Urinary bladder (tissue), 3 donors: ENCODE measurements at regions not wholly inside any gene's neighbourhood (a gene's known extent, or its start where the extent isn't known, plus 50 kb on each side); places are given as distances from the start of the nearest gene placed in this dataset.
A peak's percentile ranks its signal among the peaks of the same experiment; 100 is the strongest.
"Not testable (repeated sequence)": the region's sequence is repeated elsewhere in the genome, so short reads cannot be mapped to it uniquely, and the experiment has no call there.

ENCODE experiments used
- DNase-seq: peaks from one replicate; pipeline ENCODE4 v3.0.0-alpha.2; 2015; ENCODE audit errors: extremely low spot score
- H3K27ac ChIP-seq: one replicate; pipeline ENCODE4 v1.5.1; 2013; ENCODE audit warnings: low read depth, mild to moderate bottlenecking, moderate library complexity
- H3K36me3 ChIP-seq: one replicate; pipeline ENCODE4 v1.6.1; 2013; ENCODE audit warnings: mild to moderate bottlenecking, moderate library complexity; ENCODE audit not compliant: insufficient read depth
- H3K4me1 ChIP-seq: one replicate; pipeline ENCODE4 v1.6.1; 2013; ENCODE audit warnings: mild to moderate bottlenecking, moderate library complexity; ENCODE audit not compliant: insufficient read depth
- H3K4me3 ChIP-seq: one replicate; pipeline ENCODE4 v1.5.1; 2013; ENCODE audit warnings: low read depth, low read length
- WGBS: extraction: QIAGEN DNeasy Blood & Tissue Kit; methylation state at CpG from one replicate; pipeline ENCODE4 v1.1.7; 2013; 5-methylcytosine and 5-hydroxymethylcytosine counted together
- donor health status: healthy with polysubstance abuse.
- donor health status: healthy.

DNA sequence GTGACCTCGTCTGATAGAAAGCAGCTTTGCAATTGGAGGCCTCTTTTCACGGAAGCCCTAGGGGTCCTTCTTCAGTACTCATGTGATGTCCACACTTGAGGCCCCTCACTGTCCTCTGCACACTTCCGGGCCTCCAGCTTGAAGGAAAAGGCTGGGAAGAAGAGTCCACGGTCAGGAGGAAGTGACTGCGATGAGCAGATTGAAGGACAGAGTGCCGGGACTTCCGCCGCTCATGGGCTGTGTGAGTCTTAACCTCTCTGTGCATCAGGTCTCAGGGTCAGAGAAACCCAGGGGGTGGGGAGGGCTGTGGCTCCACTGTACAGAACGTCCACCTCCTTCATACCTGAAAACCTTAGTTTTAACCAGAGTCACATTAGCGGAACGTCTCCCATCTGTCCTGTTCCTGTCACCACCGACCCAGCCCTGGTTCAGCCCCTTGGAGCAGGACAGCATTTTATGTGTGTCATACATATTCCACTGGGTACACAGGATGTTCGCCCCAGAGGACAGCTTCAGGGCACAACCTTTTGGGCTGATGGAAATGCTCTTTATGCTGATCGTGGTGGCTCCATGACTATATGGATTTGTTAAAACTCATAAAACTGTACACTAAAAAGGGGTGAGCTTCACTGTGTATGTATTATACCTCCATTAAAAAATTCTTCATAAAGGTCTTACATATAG, 51.0 kb upstream of the SORCS2 start:
- no peaks in the 10 kb centered on the region for H3K4me1 ChIP-seq
- 80% methylated on average over 14 of the region's 14 CpGs for whole genome bisulfite sequencing
- H3K4me3 ChIP-seq, result no peak overlapping the region
- H3K27ac ChIP-seq, result no peak overlapping the region
- no peaks in the 10 kb centered on the region for H3K36me3 ChIP-seq
- no peak for DNase-seq

DNA sequence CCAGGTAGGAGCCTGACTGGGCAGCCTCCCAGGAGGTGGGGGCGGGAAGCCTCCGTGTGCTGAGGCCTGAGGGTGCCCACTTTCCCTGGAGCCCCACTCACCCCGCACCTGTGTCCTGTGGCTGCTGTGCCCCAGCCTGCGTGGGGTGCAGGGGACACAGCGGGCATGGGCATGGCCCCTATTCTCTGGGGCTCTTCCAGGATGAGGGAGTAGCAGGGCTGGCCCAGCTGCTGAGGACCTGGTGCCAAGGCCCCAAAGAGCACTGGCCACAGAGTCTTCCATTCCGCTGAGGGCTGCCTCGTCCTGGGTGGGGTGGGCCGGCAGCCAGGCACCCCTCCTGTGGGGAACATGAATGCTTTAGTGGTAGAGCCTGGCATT, 51.7 kb upstream of the SORCS2 start:
- WGBS, result 88% methylated on average over 8 of the region's 8 CpGs
- Histone ChIP-seq H3K27ac (no peak overlapping the region), H3K4me1 (no peaks in the 10 kb centered on the region), H3K36me3 (no peaks in the 10 kb centered on the region), H3K4me3 (no peak overlapping the region)
- DNase-seq, result no peak

DNA sequence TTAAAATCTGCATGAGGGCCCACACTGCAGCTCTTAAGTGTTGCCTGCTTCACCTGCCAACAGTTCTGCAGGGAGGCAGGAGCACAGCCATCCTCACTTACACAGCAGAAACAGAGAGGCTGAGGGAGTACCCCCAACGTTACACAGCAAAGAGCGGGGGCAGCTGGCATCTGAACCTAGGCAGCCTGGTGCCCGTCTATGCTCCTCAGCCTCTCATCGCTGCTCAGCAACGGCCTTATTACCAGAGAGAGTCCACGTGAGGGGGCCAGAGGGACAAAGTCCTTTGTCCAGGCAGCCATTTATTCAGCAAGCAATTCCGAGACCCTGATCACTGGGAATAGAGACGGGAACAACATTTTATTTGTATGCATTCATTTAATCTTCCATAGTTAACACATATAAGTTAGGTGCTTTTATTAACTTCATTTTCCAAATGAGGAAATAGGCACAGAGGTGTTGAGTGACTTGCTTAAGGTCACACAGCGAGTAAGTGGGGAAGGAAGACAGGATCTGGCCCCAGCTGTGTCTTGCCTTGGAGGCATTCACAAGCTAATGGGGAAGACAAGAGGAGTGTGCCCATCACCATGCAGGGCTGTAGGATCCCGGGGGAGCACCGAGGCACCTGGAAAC, 52.2 kb upstream of the SORCS2 start:
- H3K27ac ChIP-seq, result no peak overlapping the region
- no peak overlapping the region for H3K4me3 ChIP-seq
- no peaks in the 10 kb centered on the region for H3K4me1 ChIP-seq
- no peaks in the 10 kb centered on the region for H3K36me3 ChIP-seq
- WGBS, result 91% methylated on average over 11 of the region's 11 CpGs
- DNase-seq, result no peak

DNA sequence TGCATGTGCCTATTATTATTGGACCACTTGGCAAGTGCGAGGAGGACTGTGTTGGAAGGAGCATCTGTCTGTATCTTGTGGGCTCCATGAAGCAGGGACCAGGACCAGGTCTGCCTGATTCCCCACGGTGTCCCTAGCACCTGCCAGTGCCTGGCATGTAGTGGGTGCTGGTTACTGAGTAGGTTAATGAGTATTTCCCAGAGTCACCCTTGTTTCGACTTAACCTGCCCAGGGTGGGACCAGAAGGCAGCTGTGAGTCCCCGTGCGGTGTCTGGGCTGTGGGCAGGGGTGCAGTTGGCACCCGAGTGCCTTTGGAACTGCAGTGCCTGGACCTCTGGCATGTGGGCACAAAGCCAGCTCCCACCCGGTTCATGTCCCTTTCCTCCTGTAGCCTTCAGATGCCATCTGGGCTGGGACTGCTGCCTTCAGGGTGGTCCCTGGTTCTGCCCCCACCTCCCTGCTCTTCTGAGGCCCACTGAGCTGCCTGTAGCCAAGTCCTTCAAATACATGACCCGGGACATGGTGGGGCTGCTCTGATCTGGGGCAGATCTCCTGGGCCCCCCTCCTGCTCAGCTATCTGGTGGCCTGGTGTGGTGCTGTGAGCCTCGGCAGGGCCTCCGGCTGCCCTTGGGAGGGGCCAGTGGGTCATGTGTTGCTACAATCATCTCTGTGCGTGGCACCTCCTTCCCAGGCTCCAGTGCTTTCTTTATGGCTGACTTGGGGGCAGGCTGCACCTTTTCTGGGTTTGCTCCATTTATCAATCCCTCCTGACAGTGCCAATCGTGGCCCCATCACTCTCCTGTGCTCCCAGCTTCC, 53.0 kb upstream of the SORCS2 start:
- Histone ChIP-seq H3K27ac (no peak overlapping the region), H3K36me3 (no peaks in the 10 kb centered on the region), H3K4me3 (no peak overlapping the region), H3K4me1 (no peaks in the 10 kb centered on the region)
- 72% methylated on average over 12 of the region's 12 CpGs for WGBS
- no peak for DNase-seq

DNA sequence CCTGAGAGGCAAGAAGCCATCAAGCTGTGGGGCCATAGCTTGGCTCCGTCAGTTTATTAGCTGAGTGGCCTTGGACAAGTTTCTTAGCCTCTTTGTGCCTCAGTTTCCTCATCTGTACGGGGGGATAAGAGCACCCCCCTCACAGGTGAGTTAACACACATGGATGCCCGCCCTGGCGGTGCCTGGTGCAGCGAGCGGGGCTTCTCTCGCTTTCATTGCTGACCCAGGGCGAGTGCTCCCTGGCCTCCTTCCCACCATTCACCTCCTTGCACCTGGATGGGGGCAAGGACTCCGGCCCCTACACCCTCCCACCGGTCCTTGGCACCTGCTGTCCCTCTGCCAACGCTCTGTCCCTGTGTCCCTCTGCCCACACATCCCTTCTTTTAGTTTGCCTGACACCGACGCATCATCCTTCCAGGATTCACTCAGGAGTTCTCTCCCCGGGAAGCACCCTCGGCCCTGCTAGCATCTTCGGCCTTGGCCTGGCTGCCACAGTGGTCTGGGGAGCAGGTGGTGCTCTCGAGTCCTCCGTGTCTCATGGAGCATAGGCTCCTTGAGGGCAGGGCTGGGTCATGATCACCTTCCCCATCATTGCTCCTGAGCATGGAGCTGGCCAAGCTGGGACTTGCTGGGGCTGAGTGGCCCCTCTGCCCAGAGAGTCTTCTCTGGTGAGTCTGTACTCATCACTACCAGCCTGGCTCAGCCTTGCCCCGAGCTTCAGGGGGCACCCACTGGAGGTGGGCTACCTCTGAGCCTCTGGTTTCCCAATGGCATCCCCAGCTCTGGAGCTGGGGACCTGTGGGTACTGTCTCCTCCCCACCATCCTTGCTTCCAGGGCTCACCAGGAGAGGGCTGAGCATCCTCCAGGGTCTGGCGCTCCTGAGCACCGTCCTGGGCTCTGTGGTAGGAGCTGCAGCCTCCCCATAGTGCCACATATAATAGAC, 53.8 kb upstream of the SORCS2 start:
- Histone ChIP-seq H3K4me1 (no peaks in the 10 kb centered on the region), H3K4me3 (no peak overlapping the region), H3K27ac (no peak overlapping the region), H3K36me3 (no peaks in the 10 kb centered on the region)
- WGBS, result 92% methylated on average over 21 of the region's 21 CpGs
- DNase-seq, result no peak

DNA sequence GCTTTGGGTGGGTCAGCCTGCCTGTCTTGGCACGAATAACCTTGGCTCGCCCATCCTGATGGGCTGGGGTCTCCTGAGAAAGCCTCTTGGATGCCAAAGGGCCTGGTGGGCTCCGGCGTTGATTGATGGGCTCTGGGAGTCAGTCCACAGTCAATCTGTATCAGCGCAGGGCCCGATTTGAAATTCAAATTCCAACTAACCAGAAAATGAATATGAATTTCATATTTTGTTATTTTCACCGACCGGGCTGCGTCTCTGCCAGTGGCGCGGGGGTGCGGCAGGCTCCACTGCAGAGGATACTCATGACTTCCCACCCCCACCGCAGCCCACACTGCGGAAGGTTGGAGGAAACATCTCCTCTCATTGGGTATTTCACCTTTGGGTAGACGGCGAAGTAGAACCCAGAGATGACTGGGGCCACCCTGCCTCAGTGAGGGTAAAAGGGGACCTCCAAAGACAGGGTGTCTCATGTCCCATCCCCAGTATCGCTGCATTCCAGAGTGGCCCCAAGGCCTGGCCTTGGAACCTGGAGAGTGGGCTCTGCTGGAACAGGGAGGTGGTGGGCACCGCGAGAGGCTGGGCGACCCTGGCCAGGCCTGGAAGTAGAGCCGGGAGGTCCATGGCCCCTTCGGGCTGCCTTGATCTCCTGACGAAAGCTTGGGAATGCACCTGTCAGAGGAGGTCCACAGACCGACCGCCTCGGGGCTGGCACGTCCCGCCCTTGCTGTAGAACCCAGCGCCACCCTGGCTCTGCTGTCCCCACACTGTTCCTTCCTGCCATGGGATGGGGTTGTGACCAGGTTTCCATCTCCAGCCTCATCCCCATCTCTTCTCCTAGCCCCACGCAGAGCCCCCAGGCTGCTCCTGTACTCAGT, 54.8 kb upstream of the SORCS2 start:
- no peak overlapping the region for H3K27ac ChIP-seq
- no peak for DNase-seq
- 90% methylated on average over 30 of the region's 30 CpGs for WGBS
- no peaks in the 10 kb centered on the region for H3K36me3 ChIP-seq
- H3K4me1 ChIP-seq, result no peaks in the 10 kb centered on the region
- H3K4me3 ChIP-seq, result no peak overlapping the region

DNA sequence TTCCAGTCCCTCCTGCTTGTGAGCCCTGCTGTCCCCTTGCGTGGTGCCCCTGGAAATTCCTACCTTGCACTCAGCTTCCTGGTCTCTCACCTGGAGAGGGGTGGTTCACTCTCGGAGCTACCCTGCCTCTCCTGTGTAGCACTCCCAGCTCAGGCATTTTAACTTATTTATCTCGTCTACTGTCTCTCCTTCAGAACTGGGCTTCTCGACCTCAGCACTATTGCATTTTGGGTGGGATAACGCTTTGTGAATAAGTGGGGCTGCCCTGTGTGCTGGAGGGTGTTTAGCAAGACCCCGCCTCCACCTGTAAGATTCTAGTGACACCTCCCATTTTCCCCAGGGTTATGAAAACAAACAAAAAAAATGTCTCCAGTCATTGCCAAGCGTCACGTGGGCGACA, 56.0 kb upstream of the SORCS2 start:
- DNase-seq, result no peak
- 78% methylated on average over 9 of the region's 9 CpGs for WGBS

DNA sequence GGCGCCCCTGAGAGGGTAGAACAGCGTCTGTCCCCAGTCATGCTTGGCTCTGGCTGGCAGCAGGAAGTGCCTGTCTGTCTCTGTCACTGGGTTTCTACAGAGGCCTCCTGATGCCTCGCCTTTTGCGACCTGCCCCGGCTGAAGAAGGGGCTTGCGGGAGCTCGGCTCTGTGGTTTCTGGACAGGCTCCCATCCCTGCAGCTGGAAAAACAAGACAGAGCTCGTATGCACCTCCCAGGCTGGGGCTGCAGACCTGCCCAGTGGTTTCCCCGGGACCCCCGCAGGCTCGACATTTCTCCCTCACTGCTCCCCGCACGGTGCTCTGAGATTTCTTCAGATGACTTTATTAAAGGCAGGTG, 57.0 kb upstream of the SORCS2 start:
- H3K36me3 ChIP-seq, result no peaks in the 10 kb centered on the region
- 56% methylated on average over 13 of the region's 13 CpGs for WGBS
- no peaks in the 10 kb centered on the region for H3K4me1 ChIP-seq
- H3K27ac ChIP-seq, result no peak overlapping the region
- H3K4me3 ChIP-seq, result no peak overlapping the region
- no peak for DNase-seq

More for the DNA sequence above, 56.0 kb upstream of the SORCS2 start:
- no peak overlapping the region for H3K4me3 ChIP-seq
- no peak overlapping the region for H3K27ac ChIP-seq
- H3K36me3 ChIP-seq, result no peaks in the 10 kb centered on the region
- H3K4me1 ChIP-seq, result no peaks in the 10 kb centered on the region

DNA sequence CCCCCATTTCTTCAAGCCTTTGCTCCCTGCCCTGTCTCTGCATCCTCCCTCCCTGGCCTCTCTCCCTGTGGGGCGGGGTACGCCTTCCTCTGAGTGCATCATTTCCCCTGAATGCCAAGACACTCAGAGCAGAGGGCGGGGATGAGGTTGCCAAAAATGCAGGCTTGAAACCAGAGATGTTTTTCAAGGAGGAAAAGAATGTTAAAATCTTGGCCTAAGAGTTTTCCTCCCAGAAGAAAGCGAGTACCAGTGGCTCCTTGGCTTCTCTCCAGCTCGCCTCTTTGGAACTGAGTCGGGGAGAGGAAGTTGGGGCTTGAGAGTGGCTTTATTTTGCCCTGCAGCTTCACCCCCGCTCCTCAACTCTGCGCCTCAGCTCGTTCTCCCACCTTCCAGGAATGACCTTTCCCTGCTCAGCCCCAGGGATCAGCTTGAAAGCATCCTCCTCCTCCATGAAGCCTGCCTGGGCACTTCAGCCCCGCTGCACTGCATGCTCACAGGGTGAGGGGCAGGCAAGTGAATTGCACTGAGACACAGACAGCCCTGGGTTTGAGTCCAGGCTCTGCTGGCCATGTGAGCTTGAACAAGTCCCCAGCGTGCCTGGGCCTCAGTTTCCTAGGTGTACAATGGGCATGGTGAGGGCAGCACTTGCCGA, 57.5 kb upstream of the SORCS2 start:
- Histone ChIP-seq H3K27ac (no peak overlapping the region), H3K36me3 (no peaks in the 10 kb centered on the region), H3K4me1 (no peaks in the 10 kb centered on the region), H3K4me3 (no peak overlapping the region)
- DNase-seq, result peak; percentile 70
- 42% methylated on average over 12 of the region's 12 CpGs for WGBS

DNA sequence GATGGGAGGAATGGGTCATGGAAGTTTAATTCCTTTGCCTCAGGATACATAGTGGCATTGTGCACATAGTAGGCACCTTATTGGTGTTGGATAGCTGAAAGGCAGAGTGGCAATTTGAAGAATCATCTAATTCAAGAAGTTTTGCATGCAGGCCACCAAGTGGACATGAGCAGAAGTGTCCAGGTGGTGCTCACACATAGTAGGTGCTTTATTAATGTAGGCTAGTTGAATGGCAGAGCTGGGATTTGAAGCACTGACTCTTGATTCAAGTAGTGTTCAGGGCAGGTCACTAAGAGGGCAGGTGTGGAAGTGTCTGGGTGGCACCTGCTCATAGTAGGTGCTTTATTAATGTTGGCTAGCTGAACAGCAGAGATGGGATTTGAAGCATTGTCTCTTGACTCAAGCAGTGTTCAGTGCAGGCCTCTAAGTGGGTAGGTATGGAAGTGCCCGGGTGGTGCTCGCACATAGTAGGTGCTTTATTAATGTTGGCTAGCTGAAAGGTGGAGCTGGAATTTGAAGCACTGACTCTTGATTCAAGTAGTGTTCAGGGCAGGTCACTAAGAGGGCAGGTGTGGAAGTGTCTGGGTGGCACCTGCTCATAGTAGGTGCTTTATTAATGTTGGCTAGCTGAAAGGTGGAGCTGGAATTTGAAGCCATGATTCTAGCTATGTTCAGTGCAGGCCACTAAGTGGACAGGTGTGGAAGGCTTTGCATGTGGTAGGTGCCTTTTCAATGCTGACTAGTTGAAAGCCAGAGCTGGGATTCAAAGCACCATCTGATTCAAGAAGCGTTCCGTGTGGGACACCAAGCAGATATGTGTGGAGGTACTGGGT, 58.3 kb upstream of the SORCS2 start:
- not testable (repeated sequence) for DNase-seq, H3K4me3 ChIP-seq, H3K36me3 ChIP-seq, H3K27ac ChIP-seq, H3K4me1 ChIP-seq
- 82% methylated on average over 4 of the region's 4 CpGs for WGBS

DNA sequence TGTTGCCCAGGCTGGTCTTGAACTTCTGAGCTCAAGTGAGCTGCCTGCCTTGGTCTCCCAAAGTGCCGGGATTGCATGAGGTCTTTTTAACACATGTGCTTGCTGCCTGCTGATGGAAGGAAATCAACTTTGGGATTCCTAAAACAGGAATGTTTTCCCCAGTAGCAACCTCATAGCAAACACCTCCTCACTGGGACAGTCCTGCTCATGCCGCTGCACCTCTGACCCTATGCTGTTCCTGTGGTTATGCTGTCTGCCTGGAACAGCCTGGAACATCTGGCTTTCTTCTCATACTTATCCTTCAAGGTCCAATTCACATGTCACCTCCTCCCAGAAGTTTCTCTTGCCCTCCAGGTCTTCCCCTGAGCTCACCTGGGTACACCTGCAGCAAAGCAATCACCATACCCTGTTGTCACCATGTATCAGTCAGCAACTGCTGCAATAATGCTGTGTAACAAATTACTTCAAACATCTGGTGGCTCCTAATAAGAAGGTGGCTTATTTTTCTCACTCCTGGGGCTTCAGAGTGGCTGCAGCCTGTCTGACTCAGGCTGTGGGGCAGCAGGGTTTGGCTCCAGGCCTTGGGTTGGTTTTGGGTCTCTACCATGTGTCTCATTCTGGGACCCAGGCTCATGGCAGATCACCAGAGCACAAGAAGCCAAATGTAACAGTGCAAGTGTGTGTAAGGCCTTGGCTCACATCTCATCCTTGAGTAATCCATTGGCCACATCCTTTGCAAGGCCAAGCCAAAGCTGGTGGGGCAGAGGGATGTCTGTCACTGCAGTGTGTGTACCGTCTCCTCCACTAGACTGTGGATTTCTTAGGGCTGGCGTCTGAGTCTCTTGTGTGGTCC, 59.4 kb upstream of the SORCS2 start:
- H3K4me3 ChIP-seq, result no peak overlapping the region
- no peak for DNase-seq
- no peak overlapping the region for H3K27ac ChIP-seq
- 94% methylated on average over 4 of the region's 4 CpGs for WGBS
- H3K4me1 ChIP-seq, result no peaks in the 10 kb centered on the region
- H3K36me3 ChIP-seq, result no peaks in the 10 kb centered on the region
